BJ (cell line): ENCODE measurements at regions not wholly inside any gene's neighbourhood (a gene's known extent, or its start where the extent isn't known, plus 50 kb on each side); places are given as distances from the start of the nearest gene placed in this dataset.
"Not testable (repeated sequence)": the region's sequence is repeated elsewhere in the genome, so short reads cannot be mapped to it uniquely, and the experiment has no call there.

ENCODE experiments used
- CTCF ChIA-PET: fragments of 350-600 bp; formaldehyde crosslinking; extraction: SDS; loops from one replicate; lab custom pipeline; 2021; ENCODE audit warnings: antibody characterized with exemption, inconsistent platforms; lab: Yijun Ruan, JAX
- POLR2A ChIA-PET: fragments of 300-600 bp; sonication (Branson Sonifier 250); formaldehyde crosslinking; extraction: SDS; loops from one replicate; lab custom pipeline; 2021; ENCODE audit warnings: antibody characterized with exemption; lab: Charles Lee
- DNase-seq: peaks from one replicate; pipeline ENCODE4 v3.0.0-alpha.2; 2011; ENCODE audit warnings: low read depth
- H3K27me3 ChIP-seq: 2 replicates; pipeline ENCODE4 v1.6.0; 2011; ENCODE audit warnings: low read length; ENCODE audit not compliant: control insufficient read depth, insufficient read depth
- H3K36me3 ChIP-seq: 2 replicates; pipeline ENCODE4 v1.5.1; 2011; ENCODE audit warnings: low read length; ENCODE audit not compliant: control insufficient read depth, insufficient read depth
- H3K4me3 ChIP-seq: 2 replicates; pipeline ENCODE4 v1.5.1; 2011; ENCODE audit warnings: low read depth, mild to moderate bottlenecking, control low read depth, low read length

DNA sequence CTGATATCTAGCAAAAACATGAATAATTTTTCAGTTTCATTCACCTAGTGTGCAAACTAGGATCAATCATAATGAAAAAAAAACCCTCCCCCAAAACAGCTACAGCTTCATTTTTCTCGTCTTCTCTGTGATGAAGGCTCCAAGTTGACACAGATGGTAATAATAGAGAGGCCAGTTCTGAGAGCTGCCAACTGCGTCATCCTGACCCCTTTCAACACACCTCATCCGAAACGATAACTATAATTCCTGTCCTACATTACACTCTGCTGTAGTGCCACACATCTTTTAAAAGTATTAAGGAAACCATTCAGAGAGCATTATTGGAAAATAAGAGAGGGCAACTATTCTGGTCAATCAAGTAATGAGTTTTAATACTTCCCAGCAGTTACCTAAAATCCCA, 962.3 kb upstream of the ADAMTS5 start:
- POLR2A ChIA-PET, H3K27me3 ChIP-seq, H3K36me3 ChIP-seq, H3K4me3 ChIP-seq: not testable (repeated sequence)
- peak; percentile 31 for DNase-seq
- CTCF ChIA-PET = interaction anchor here (0.6 kb wide), 1 partner anchor 126 kb away, joined by 3 read pairs; no protein-coding TSS in a partner anchor

DNA sequence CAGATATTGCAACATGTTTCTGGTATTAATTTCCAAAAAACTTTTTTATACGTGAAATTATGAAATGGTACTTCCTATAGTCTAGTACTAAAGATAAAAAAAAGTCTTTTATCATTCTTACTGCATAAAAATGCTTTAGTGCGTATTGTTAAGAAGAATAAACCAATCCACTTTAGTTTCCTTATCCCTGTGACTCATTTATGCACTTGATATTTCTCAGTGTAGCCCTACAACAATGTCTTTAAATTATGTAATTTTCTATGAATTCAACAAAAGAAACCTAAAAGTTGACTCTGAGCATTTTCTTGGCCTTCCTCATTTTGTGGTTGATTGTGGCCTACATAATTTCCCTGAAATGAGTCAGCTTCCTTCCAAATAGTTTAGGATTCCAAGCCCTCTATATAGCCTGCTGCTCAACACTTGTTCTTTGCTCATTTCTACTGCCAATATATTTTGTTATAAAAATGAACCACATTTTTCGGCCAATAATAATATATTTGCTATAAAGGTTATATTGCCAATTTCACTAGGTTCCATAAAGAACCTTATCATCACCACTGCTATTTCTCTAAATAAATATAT, 961.7 kb upstream of the ADAMTS5 start:
- CTCF ChIA-PET = interaction anchor here (0.6 kb wide), 1 partner anchor 125 kb away, joined by 3 read pairs; no protein-coding TSS in a partner anchor
- POLR2A ChIA-PET, H3K36me3 ChIP-seq, H3K27me3 ChIP-seq, H3K4me3 ChIP-seq: not testable (repeated sequence)
- DNase-seq = peak; percentile 59

DNA sequence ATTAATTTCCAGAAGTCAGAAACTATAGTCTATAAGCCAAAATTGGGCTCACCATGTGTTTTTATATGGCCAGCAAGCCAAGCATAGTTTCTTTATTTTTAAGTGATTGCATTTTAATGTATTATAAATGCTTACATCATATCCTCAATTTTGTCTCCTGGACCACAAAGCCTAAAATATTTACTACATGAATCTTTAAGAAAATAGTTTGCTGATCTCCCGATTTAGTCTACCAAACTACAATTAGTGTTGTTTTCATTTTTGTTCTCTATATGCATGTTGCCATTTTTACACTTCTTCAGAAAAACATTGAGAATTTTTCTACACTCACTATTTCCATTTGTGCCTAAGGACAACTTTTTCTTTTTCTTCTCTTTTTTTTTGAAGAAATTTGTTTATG, 954.5 kb upstream of the ADAMTS5 start:
- DNase-seq, H3K27me3 ChIP-seq, H3K4me3 ChIP-seq, POLR2A ChIA-PET, H3K36me3 ChIP-seq, CTCF ChIA-PET: not testable (repeated sequence)

GRCh38 chr21:27917966-27918365, 951.1 kb upstream of the ADAMTS5 start:
- H3K36me3 ChIP-seq, DNase-seq, H3K27me3 ChIP-seq, H3K4me3 ChIP-seq, CTCF ChIA-PET, POLR2A ChIA-PET: not testable (repeated sequence)

DNA sequence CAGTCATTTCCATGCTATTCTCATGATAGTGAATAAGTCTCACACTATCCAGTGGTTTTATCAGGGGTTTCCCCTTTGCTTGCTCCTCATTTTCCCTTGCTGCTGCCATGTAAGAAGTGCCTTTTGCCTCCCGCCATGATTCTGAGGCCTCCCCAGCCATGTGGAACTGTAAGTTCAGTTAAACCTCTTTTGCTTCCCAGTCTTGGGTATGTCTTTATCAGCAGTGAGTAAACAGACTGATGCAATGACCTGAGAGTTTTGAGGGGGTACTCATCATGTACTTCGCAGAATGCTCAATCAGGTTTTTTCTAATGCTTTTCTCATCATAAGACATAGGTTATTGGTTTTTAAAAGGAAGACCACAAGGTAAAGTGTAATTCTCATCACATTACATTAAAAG, 949.4 kb upstream of the ADAMTS5 start:
- H3K36me3 ChIP-seq, H3K27me3 ChIP-seq, CTCF ChIA-PET, DNase-seq, POLR2A ChIA-PET, H3K4me3 ChIP-seq: not testable (repeated sequence)

DNA sequence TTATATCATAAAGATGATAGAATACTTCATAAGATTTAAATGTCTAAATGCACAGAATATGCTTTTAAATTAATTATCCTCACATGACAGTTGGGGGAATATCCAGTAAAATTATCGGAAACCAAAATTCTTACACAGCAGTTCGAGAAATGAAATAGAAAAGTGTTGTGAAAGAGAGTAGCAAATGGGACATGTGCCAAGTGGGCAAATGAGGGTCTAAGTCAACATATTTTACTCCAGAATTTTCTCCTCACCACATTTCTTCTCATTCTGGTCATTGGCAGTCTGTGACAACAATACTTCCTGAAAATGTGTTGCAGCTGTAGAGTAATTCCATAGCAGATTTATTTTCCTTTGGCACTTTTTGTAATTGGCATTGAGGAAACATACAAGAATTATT, 945.2 kb upstream of the ADAMTS5 start:
- H3K36me3 ChIP-seq, H3K4me3 ChIP-seq, POLR2A ChIA-PET, H3K27me3 ChIP-seq, CTCF ChIA-PET, DNase-seq: not testable (repeated sequence)

- DNase-seq, POLR2A ChIA-PET, H3K36me3 ChIP-seq, H3K4me3 ChIP-seq, CTCF ChIA-PET, H3K27me3 ChIP-seq: not testable (repeated sequence)
Measured at GRCh38 chr21:27909487-27909886, 942.6 kb upstream of the ADAMTS5 start.

DNA sequence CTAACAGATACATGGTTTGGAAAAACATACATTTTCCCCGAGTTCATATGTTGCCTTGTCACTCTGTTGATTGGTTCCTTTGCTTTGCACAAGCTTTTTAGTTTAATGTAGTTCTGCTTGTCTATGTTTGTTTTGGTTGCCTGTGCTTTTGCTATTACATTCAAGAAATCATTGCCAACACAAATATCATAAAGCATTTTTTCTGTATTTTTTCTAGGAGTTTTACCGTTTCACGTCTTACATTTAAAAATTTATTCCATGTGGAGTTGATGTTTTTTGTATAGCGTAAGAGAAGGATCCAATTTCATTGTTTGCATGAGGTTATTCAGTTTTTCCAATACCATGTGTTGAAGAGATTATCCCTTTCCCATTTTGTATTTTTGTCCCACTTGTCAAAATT, 941.9 kb upstream of the ADAMTS5 start:
- H3K4me3 ChIP-seq, POLR2A ChIA-PET, H3K36me3 ChIP-seq, H3K27me3 ChIP-seq, DNase-seq, CTCF ChIA-PET: not testable (repeated sequence)

DNA sequence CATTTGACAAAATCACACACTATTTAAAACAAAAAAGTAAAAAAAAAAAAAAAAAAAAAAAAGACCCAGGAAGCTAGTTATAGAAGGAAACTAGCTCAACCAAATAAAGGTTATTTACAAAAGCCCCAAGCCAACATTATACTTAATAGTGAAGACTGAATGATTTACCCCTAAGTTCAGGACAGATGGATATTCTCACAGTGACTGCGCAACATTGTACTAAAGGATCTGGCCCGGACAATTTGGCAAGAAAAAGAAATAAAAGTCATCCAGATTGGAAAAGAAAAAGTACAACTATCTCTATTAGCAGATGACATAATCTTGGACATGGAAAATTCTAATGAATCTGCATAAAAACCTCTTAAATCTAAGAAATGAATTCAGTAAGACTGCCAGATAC, 936.0 kb upstream of the ADAMTS5 start:
- H3K36me3 ChIP-seq, H3K27me3 ChIP-seq, CTCF ChIA-PET, POLR2A ChIA-PET, DNase-seq, H3K4me3 ChIP-seq: not testable (repeated sequence)

DNA sequence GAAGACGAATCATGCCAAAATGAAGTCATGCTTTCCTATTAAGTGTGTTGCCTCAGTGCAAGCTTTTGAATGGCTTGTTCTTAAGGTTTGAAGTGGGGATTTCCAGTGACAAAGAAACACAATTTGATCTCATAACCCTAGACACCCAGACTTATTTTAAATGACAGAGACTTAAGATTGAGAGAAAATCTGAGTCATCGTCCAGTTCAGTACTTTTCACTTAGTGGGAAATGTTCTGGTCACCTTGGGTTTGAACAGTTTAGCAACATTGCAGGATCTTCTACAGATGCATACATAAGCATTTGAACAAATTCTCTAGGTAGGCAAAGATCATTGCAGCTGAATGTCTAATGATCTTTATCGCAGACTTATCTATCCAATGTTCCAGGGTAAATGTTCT, 926.7 kb upstream of the ADAMTS5 start:
- H3K4me3 ChIP-seq, DNase-seq, H3K27me3 ChIP-seq, POLR2A ChIA-PET, H3K36me3 ChIP-seq, CTCF ChIA-PET: not testable (repeated sequence)

GRCh38 chr21:27891495-27891894, 924.6 kb upstream of the ADAMTS5 start:
- POLR2A ChIA-PET, H3K27me3 ChIP-seq, H3K4me3 ChIP-seq, CTCF ChIA-PET, DNase-seq, H3K36me3 ChIP-seq: not testable (repeated sequence)

DNA sequence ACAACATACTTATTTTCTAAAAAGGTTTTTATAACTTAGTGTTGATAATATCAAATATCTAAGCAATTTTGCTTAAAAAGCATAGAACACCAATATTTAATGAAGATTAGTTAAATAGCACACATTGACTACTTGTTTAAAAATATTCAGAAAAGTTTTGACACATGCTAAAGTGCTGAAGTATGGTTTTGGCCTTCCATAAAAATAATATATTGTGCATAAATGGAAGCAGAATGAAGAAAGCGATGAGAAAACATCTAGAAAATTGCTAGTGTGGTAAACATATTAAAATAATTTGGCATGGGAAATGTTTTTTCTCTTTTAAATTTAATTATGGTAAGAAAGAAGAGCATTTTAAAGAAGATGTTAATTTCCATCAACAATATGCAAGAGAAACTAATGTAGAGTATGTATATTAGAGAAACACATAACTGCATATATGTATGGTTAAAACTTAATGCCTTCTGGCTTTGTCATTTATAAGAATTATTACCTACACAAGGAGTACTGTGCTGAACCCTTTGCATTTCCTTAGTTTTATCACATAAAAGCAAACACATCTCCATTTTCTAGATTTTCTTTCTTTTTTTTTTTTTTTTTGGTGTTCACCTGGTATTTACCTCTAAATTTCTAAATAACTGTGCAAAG, 921.0 kb upstream of the ADAMTS5 start:
- H3K27me3 ChIP-seq, DNase-seq, POLR2A ChIA-PET, H3K36me3 ChIP-seq, H3K4me3 ChIP-seq, CTCF ChIA-PET: not testable (repeated sequence)
